ENCODE measurements at regions not wholly inside any gene's neighbourhood (a gene's known extent, or its start where the extent isn't known, plus 50 kb on each side); places are given as distances from the start of the nearest gene placed in this dataset.
A peak's percentile ranks its signal among the peaks of the same experiment; 100 is the strongest.

GRCh38 chr2:13884291-13884976 lies 748.1 kb upstream of the LRATD1 start:
- TF ChIP-seq, protein P1, sequence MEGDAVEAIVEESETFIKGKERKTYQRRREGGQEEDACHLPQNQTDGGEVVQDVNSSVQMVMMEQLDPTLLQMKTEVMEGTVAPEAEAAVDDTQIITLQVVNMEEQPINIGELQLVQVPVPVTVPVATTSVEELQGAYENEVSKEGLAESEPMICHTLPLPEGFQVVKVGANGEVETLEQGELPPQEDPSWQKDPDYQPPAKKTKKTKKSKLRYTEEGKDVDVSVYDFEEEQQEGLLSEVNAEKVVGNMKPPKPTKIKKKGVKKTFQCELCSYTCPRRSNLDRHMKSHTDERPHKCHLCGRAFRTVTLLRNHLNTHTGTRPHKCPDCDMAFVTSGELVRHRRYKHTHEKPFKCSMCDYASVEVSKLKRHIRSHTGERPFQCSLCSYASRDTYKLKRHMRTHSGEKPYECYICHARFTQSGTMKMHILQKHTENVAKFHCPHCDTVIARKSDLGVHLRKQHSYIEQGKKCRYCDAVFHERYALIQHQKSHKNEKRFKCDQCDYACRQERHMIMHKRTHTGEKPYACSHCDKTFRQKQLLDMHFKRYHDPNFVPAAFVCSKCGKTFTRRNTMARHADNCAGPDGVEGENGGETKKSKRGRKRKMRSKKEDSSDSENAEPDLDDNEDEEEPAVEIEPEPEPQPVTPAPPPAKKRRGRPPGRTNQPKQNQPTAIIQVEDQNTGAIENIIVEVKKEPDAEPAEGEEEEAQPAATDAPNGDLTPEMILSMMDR (IDR thresholded peaks at IDR 0.05; ENCODE audit: low read depth, low read length), result peak; percentile 19; the same call in 1 of the 2 replicates
- no peak for TF ChIP-seq EZH2phosphoT487 (IDR thresholded peaks at IDR 0.05; ENCODE audit: low read depth)

All from OCI-LY3 (cell line).